Esophagus muscularis mucosa (tissue), 3 donors: ENCODE measurements at regions not wholly inside any gene's neighbourhood (a gene's known extent, or its start where the extent isn't known, plus 50 kb on each side); places are given as distances from the start of the nearest gene placed in this dataset.

Experiments
- POLR2AphosphoS5 ChIP-seq, 2 donors: sonication (generic); formaldehyde crosslinking; IDR thresholded peaks; one replicate each; pipeline ENCODE4 v1.6.1; 2017; ENCODE audit warnings: antibody characterized with exemption in 2 of 2
- TF ChIP-seq, protein P1 (sequence below), 3 experiments: fragments of 200-600 bp in 2 of 3; fragments of 450-650 bp in 1 of 3; sonication (generic) in 2 of 3; IDR thresholded peaks; one replicate each; pipeline ENCODE4 v1.5.1; 2017 to 2019; ENCODE audit warnings: antibody characterized with exemption in 3 of 3, mild to moderate bottlenecking in 2 of 3, moderate library complexity in 1 of 3

GRCh38 chr4:23943478-23943877 is 53.6 kb upstream of the PPARGC1A start:
- TF ChIP-seq, protein P1, sequence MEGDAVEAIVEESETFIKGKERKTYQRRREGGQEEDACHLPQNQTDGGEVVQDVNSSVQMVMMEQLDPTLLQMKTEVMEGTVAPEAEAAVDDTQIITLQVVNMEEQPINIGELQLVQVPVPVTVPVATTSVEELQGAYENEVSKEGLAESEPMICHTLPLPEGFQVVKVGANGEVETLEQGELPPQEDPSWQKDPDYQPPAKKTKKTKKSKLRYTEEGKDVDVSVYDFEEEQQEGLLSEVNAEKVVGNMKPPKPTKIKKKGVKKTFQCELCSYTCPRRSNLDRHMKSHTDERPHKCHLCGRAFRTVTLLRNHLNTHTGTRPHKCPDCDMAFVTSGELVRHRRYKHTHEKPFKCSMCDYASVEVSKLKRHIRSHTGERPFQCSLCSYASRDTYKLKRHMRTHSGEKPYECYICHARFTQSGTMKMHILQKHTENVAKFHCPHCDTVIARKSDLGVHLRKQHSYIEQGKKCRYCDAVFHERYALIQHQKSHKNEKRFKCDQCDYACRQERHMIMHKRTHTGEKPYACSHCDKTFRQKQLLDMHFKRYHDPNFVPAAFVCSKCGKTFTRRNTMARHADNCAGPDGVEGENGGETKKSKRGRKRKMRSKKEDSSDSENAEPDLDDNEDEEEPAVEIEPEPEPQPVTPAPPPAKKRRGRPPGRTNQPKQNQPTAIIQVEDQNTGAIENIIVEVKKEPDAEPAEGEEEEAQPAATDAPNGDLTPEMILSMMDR (IDR thresholded peaks at IDR 0.05), result no peak
- TF ChIP-seq POLR2AphosphoS5 (IDR thresholded peaks at IDR 0.05), result no peak
